ENCODE measurements at regions not wholly inside any gene's neighbourhood (a gene's known extent, or its start where the extent isn't known, plus 50 kb on each side); places are given as distances from the start of the nearest gene placed in this dataset.

DNA sequence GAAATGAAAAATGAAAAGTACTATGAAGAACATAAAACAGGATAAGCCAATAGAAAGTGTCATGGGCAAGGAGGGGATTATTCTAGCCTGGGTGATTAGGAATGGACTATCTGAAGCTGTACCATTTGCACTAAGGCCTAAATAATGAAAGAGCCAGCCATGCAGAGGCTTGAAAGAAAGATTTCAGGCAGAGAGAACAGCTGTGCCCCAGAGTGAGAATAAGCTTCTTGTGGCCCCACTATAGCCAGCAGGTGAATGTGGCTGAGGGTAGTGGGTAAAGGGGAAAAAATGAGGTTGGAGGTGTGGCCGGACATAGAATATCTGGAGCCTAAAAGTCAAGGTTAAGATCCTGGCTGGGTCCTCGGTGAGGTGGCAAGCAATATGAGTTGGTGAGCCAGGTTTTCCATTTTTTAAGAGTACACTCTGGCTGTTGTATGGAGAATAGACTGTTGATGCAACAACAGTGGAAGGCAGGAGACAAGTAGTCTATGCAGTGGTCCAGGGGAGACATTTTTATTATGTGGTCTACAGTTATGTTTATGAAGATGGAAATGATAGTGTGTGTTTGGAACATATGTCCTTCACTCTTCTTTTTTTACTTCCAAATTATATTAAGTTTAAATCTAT is 135.2 kb upstream of the SETBP1 start:
- TF ChIP-seq, protein P1, sequence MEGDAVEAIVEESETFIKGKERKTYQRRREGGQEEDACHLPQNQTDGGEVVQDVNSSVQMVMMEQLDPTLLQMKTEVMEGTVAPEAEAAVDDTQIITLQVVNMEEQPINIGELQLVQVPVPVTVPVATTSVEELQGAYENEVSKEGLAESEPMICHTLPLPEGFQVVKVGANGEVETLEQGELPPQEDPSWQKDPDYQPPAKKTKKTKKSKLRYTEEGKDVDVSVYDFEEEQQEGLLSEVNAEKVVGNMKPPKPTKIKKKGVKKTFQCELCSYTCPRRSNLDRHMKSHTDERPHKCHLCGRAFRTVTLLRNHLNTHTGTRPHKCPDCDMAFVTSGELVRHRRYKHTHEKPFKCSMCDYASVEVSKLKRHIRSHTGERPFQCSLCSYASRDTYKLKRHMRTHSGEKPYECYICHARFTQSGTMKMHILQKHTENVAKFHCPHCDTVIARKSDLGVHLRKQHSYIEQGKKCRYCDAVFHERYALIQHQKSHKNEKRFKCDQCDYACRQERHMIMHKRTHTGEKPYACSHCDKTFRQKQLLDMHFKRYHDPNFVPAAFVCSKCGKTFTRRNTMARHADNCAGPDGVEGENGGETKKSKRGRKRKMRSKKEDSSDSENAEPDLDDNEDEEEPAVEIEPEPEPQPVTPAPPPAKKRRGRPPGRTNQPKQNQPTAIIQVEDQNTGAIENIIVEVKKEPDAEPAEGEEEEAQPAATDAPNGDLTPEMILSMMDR (IDR thresholded peaks at IDR 0.05): no peak
- no peak for TF ChIP-seq POLR2A (IDR thresholded peaks at IDR 0.05)
